ENCODE measurements at regions not wholly inside any gene's neighbourhood (a gene's known extent, or its start where the extent isn't known, plus 50 kb on each side); places are given as distances from the start of the nearest gene placed in this dataset.

DNA sequence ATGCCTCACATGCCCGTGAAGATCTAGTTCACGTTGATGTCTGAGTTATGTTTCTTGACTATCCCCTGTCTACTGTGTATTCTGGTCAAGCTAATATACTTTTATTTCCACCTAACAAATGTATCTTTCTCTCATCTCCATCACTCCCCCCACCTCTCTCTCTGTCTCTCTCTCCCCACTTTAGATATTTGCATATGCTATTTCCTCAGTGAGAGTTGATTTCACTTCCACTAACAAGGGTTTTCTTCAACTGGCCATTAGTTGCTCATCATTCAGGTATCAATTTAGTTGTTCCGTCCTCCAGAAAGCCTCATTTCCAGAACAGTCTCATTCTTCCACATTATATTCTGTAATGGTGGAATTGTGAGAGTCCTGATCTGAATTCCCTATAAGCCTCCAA lies 1777.8 kb upstream of the TENM3 start:
- DNase-seq (ENCODE audit: low read depth in 1 of 2, low spot score in 1 of 2), result no peak
- no peak for TF ChIP-seq POLR2AphosphoS5 (IDR thresholded peaks at IDR 0.05; ENCODE audit: low read depth)
- H3K27ac ChIP-seq (replicated peaks), result no peak overlapping the region
- no peak overlapping the region for H3K4me3 ChIP-seq (replicated peaks; ENCODE audit: insufficient read depth, low read length)
- no peaks in the 10 kb centered on the region for H3K27me3 ChIP-seq (ENCODE audit: insufficient read depth, poor library complexity, severe bottlenecking)

DNA sequence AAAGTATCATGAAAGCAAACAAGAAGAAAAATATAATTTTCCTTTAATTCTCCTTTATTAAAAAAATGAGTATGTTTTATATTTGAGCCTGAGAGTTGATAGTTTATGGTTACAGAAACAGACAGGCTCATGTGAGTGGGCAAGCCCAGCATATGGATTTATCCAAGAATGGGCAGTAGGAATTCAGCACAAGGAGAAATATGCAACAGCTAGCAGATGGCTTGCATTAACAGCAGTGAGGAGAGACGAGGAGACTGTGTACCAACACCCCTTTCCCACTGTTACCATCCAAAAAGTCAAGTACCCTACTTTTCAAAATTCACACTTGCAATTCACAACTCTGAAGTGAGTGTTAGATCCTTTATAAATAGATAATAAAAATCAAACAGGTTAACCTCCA lies 1760.2 kb upstream of the TENM3 start:
- H3K27ac ChIP-seq (replicated peaks), result no peak overlapping the region
- no peak for DNase-seq (ENCODE audit: low read depth in 1 of 2, low spot score in 1 of 2)
- no peak for TF ChIP-seq POLR2AphosphoS5 (IDR thresholded peaks at IDR 0.05; ENCODE audit: low read depth)
- TF ChIP-seq, protein P1, sequence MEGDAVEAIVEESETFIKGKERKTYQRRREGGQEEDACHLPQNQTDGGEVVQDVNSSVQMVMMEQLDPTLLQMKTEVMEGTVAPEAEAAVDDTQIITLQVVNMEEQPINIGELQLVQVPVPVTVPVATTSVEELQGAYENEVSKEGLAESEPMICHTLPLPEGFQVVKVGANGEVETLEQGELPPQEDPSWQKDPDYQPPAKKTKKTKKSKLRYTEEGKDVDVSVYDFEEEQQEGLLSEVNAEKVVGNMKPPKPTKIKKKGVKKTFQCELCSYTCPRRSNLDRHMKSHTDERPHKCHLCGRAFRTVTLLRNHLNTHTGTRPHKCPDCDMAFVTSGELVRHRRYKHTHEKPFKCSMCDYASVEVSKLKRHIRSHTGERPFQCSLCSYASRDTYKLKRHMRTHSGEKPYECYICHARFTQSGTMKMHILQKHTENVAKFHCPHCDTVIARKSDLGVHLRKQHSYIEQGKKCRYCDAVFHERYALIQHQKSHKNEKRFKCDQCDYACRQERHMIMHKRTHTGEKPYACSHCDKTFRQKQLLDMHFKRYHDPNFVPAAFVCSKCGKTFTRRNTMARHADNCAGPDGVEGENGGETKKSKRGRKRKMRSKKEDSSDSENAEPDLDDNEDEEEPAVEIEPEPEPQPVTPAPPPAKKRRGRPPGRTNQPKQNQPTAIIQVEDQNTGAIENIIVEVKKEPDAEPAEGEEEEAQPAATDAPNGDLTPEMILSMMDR (IDR thresholded peaks at IDR 0.05; ENCODE audit: insufficient read depth, low read length), result no peak
- no peak for TF ChIP-seq GABPA (IDR thresholded peaks at IDR 0.05; ENCODE audit: low read depth)
- TF ChIP-seq, protein P2, sequence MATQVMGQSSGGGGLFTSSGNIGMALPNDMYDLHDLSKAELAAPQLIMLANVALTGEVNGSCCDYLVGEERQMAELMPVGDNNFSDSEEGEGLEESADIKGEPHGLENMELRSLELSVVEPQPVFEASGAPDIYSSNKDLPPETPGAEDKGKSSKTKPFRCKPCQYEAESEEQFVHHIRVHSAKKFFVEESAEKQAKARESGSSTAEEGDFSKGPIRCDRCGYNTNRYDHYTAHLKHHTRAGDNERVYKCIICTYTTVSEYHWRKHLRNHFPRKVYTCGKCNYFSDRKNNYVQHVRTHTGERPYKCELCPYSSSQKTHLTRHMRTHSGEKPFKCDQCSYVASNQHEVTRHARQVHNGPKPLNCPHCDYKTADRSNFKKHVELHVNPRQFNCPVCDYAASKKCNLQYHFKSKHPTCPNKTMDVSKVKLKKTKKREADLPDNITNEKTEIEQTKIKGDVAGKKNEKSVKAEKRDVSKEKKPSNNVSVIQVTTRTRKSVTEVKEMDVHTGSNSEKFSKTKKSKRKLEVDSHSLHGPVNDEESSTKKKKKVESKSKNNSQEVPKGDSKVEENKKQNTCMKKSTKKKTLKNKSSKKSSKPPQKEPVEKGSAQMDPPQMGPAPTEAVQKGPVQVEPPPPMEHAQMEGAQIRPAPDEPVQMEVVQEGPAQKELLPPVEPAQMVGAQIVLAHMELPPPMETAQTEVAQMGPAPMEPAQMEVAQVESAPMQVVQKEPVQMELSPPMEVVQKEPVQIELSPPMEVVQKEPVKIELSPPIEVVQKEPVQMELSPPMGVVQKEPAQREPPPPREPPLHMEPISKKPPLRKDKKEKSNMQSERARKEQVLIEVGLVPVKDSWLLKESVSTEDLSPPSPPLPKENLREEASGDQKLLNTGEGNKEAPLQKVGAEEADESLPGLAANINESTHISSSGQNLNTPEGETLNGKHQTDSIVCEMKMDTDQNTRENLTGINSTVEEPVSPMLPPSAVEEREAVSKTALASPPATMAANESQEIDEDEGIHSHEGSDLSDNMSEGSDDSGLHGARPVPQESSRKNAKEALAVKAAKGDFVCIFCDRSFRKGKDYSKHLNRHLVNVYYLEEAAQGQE (IDR thresholded peaks at IDR 0.05; ENCODE audit: insufficient replicate concordance, low read depth), result no peak
- no peak for TF ChIP-seq SPI1 (IDR thresholded peaks at IDR 0.05; ENCODE audit: borderline replicate concordance, low read depth)
- no peak overlapping the region for H3K4me3 ChIP-seq (replicated peaks; ENCODE audit: insufficient read depth, low read length)
- H3K27me3 ChIP-seq (ENCODE audit: insufficient read depth, poor library complexity, severe bottlenecking), result no peaks in the 10 kb centered on the region

DNA sequence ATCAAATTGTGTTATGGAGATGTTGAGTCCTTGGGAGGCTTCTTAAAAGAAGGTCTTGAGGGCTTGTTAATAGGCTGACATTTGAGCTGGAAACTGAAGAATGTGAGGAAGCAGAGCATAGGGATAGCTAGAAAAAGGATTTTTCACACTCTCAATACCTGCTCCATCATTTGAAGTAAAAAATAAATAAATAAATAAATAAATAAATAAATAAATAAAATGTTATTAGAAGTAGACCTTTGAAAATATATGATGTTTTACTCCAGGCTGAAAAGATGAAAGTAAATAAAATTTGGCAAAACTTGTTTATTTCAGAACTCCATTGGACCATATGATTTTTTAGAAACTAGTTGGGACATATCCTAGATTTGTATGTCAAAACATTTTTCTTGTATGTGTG lies 1757.8 kb upstream of the TENM3 start:
- no peak for DNase-seq (ENCODE audit: low read depth in 1 of 2, low spot score in 1 of 2)
- H3K4me3 ChIP-seq (replicated peaks; ENCODE audit: insufficient read depth, low read length), result no peak overlapping the region
- no peak overlapping the region for H3K27ac ChIP-seq (replicated peaks)
- TF ChIP-seq GABPA (IDR thresholded peaks at IDR 0.05; ENCODE audit: low read depth) (no peak), POLR2AphosphoS5 (IDR thresholded peaks at IDR 0.05; ENCODE audit: low read depth) (no peak)
- no peaks in the 10 kb centered on the region for H3K27me3 ChIP-seq (ENCODE audit: insufficient read depth, poor library complexity, severe bottlenecking)

DNA sequence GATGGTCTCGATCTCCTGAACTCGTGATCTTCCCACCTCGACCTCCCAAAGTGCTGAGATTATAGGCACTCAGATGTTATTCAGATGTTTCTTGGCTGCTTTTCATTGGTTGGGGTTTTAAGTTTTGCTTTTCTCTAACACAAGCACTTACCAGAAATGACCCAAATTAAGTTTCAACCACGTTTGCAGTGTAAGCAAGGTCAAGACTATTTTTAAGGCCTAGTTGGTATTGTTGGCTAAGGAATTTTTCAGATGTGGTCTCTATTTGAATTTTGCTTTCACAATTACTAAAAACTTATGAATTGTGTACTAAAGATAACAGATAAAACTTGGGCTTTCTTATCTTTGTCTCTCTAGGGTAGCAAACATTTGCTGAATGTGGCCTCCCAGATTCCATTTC lies 1756.9 kb upstream of the TENM3 start:
- DNase-seq (ENCODE audit: low read depth in 1 of 2, low spot score in 1 of 2), result no peak
- TF ChIP-seq POLR2AphosphoS5 (IDR thresholded peaks at IDR 0.05; ENCODE audit: low read depth) (no peak), SPI1 (IDR thresholded peaks at IDR 0.05; ENCODE audit: borderline replicate concordance, low read depth) (no peak), GABPA (IDR thresholded peaks at IDR 0.05; ENCODE audit: low read depth) (no peak)
- TF ChIP-seq, protein P2 (IDR thresholded peaks at IDR 0.05; ENCODE audit: insufficient replicate concordance, low read depth), result no peak
- TF ChIP-seq, protein P1 (IDR thresholded peaks at IDR 0.05; ENCODE audit: insufficient read depth, low read length), result no peak
- H3K4me3 ChIP-seq (replicated peaks; ENCODE audit: insufficient read depth, low read length), result no peak overlapping the region
- H3K27ac ChIP-seq (replicated peaks), result no peak overlapping the region
- H3K27me3 ChIP-seq (ENCODE audit: insufficient read depth, poor library complexity, severe bottlenecking), result no peaks in the 10 kb centered on the region

DNA sequence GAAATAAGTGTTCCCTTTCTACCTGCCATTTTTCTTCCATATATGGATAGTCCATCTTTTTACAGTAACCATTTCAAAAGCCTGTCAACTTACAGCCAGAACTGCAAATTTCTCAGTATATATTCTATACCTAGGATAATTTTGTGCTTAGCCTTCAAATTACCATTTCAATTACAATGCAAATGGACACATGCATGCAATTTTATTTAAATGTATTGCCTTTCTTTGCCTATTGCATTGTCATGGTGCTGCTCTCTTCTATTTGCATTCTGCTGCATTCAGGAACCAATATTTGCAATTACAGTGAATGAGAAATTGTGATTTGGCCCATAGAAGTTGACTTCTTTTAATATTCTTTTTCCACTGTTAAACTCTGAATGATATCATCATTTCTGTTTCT lies 1753.4 kb upstream of the TENM3 start:
- Histone ChIP-seq H3K27ac (replicated peaks) (no peak overlapping the region), H3K27me3 (ENCODE audit: insufficient read depth, poor library complexity, severe bottlenecking) (no peaks in the 10 kb centered on the region), H3K4me3 (replicated peaks; ENCODE audit: insufficient read depth, low read length) (no peak overlapping the region)
- TF ChIP-seq, protein P2 (IDR thresholded peaks at IDR 0.05; ENCODE audit: insufficient replicate concordance, low read depth), result no peak
- TF ChIP-seq SPI1 (IDR thresholded peaks at IDR 0.05; ENCODE audit: borderline replicate concordance, low read depth) (no peak), GABPA (IDR thresholded peaks at IDR 0.05; ENCODE audit: low read depth) (no peak), POLR2AphosphoS5 (IDR thresholded peaks at IDR 0.05; ENCODE audit: low read depth) (no peak)
- TF ChIP-seq, protein P1 (IDR thresholded peaks at IDR 0.05; ENCODE audit: insufficient read depth, low read length), result no peak
- DNase-seq (ENCODE audit: low read depth in 1 of 2, low spot score in 1 of 2), result no peak

Data from HL-60 (cell line).